Natural killer cell (primary cell): ENCODE measurements at regions not wholly inside any gene's neighbourhood (a gene's known extent, or its start where the extent isn't known, plus 50 kb on each side); places are given as distances from the start of the nearest gene placed in this dataset.

Experiments used
- ATAC-seq, 3 donors: fragments of 150-1000 bp in 2 of 3; fragments of 200-7000 bp in 1 of 3; cut with Tn5 transposase; 1 replicate in 1 of 3; 2 replicates in 2 of 3; pipeline ENCODE4 v1.10.0; 2021; ENCODE audit warnings: mild to moderate bottlenecking in 2 of 3, moderate library complexity in 2 of 3
- DNase-seq, 2 donors: peaks; one replicate each; pipeline versions ENCODE4 v3.0.0 to v3.0.0-alpha.2; 2013 to 2021; ENCODE audit warnings: mixed read lengths in 1 of 2
- H3K27ac ChIP-seq: one replicate; pipeline ENCODE4 v1.5.1; 2013; ENCODE audit warnings: mild to moderate bottlenecking, low read length
- H3K27me3 ChIP-seq: one replicate; pipeline ENCODE4 v1.6.1; 2013; ENCODE audit warnings: low read length; ENCODE audit not compliant: control insufficient read depth, insufficient read depth
- H3K36me3 ChIP-seq: one replicate; pipeline ENCODE4 v1.6.1; 2013; ENCODE audit warnings: low read length; ENCODE audit not compliant: control insufficient read depth, insufficient read depth
- H3K4me1 ChIP-seq: one replicate; pipeline ENCODE4 v1.6.1; 2013; ENCODE audit warnings: low read length; ENCODE audit not compliant: control insufficient read depth, insufficient read depth
- H3K4me3 ChIP-seq: one replicate; pipeline ENCODE4 v1.5.1; 2013; ENCODE audit warnings: low read length
- H3K9me3 ChIP-seq: one replicate; pipeline ENCODE4 v1.6.1; 2013; ENCODE audit warnings: low read length; ENCODE audit not compliant: control insufficient read depth, insufficient read depth
- H3K27ac Mint-ChIP-seq, 2 donors: one replicate each; pipeline ENCODE4 v1.8.0; 2022; ENCODE audit warnings: mild to moderate bottlenecking in 2 of 2, mixed read lengths in 2 of 2, moderate library complexity in 1 of 2
- H3K27me3 Mint-ChIP-seq, 2 donors: one replicate each; pipeline ENCODE4 v1.8.0; 2022; ENCODE audit warnings: low read depth in 2 of 2, mixed read lengths in 2 of 2
- H3K36me3 Mint-ChIP-seq: one replicate; pipeline ENCODE4 v1.8.0; 2022; ENCODE audit warnings: mixed read lengths
- H3K4me1 Mint-ChIP-seq, 2 donors: one replicate each; pipeline ENCODE4 v1.8.0; 2022; ENCODE audit warnings: mixed read lengths in 2 of 2
- H3K4me3 Mint-ChIP-seq: one replicate; pipeline ENCODE4 v1.8.0; 2022; ENCODE audit warnings: mild to moderate bottlenecking, moderate library complexity, mixed read lengths
- H3K9me3 Mint-ChIP-seq, 2 donors: one replicate each; pipeline ENCODE4 v1.8.0; 2022; ENCODE audit warnings: mixed read lengths in 2 of 2
- WGBS: methylation state at CpG from one replicate; pipeline ENCODE4 v1.1.7; 2013; ENCODE audit warnings: missing lambda C conversion rate; ENCODE audit not compliant: insufficient coverage; 5-methylcytosine and 5-hydroxymethylcytosine counted together
- intact Hi-C: fragments of 100-400 bp; cut with micrococcal nuclease; formaldehyde crosslinking; loops from one replicate; pipeline ENCODE4 v1.14.2; 2022
- TF ChIP-seq, protein P1 (sequence below): fragments of 200-600 bp; IDR thresholded peaks from one replicate; pipeline ENCODE4 v1.8.0; 2022; ENCODE audit warnings: antibody characterized with exemption

DNA sequence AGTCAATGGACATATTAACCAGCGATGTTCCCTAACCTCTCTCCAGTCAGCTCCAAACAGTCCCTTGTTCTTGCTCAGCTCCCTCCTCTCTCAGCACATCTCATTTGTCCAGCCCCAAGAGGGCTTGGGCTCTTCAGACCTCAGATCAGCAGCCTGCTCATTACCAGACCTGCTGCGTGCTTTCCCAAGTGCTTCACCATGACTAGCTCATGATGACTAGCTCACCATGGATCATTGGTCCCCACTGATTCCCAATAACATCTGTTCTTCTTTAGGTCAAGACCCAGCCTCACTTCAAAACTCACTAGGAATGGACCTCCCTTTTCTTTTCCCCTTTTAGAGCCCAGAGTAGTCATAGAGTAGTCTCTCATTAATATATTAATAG is 121.9 kb downstream of the SLC16A9 start:
- 48% methylated on average over 2 of the region's 2 CpGs for WGBS
- no peak overlapping the region for H3K27ac ChIP-seq
- ATAC-seq, result no peak
- no peak overlapping the region for H3K4me3 Mint-ChIP-seq
- H3K27me3 ChIP-seq, result no peaks in the 10 kb centered on the region
- H3K27ac Mint-ChIP-seq, result no peak overlapping the region
- no peaks in the 10 kb centered on the region for H3K27me3 Mint-ChIP-seq
- H3K36me3 ChIP-seq, result no peaks in the 10 kb centered on the region
- no peak for DNase-seq
- no peaks in the 10 kb centered on the region for H3K4me1 ChIP-seq
- TF ChIP-seq, protein P1, sequence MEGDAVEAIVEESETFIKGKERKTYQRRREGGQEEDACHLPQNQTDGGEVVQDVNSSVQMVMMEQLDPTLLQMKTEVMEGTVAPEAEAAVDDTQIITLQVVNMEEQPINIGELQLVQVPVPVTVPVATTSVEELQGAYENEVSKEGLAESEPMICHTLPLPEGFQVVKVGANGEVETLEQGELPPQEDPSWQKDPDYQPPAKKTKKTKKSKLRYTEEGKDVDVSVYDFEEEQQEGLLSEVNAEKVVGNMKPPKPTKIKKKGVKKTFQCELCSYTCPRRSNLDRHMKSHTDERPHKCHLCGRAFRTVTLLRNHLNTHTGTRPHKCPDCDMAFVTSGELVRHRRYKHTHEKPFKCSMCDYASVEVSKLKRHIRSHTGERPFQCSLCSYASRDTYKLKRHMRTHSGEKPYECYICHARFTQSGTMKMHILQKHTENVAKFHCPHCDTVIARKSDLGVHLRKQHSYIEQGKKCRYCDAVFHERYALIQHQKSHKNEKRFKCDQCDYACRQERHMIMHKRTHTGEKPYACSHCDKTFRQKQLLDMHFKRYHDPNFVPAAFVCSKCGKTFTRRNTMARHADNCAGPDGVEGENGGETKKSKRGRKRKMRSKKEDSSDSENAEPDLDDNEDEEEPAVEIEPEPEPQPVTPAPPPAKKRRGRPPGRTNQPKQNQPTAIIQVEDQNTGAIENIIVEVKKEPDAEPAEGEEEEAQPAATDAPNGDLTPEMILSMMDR, result no peak
- no peaks in the 10 kb centered on the region for H3K9me3 Mint-ChIP-seq
- intact Hi-C loops, result no loop called here
- H3K4me3 ChIP-seq, result no peak overlapping the region
- H3K9me3 ChIP-seq, result no peaks in the 10 kb centered on the region
- H3K36me3 Mint-ChIP-seq, result no peaks in the 10 kb centered on the region
- no peaks in the 10 kb centered on the region for H3K4me1 Mint-ChIP-seq

DNA sequence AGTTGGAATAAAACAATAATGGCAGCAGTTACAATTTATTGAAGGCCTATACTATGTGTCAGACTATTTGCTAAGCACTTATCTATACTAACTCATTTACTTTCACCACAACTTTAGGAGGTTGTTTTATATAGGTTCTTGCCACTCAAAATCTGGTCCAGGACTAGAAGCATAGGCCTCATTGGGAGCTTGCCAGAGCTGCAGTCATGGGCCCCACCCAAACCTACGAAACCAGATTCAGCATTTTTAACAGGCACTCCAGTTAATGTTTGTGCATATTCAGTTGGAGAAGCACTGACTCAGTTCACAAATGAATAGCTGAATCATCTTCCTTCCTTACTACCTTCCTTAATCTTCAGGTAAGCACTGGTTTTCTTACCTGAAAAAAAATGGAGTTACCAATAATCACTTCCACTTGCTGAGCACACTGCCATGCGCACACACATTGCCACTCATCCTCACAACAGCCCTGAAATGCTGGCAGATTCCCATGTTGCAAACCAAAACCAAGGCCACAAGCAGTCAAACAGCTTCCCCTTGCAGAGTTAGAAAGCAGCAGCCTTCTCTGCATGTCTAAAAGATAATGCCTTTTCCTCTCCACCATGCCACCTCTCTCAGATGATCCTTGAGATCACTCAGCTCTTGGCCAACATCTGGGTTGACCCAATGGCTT is 122.4 kb downstream of the SLC16A9 start:
- H3K4me1 ChIP-seq, result no peaks in the 10 kb centered on the region
- ATAC-seq (no peak), DNase-seq (no peak)
- Mint-ChIP-seq H3K9me3 (no peaks in the 10 kb centered on the region), H3K4me1 (no peaks in the 10 kb centered on the region), H3K36me3 (no peaks in the 10 kb centered on the region), H3K4me3 (no peak overlapping the region), H3K27me3 (no peaks in the 10 kb centered on the region), H3K27ac (no peak overlapping the region)
- H3K4me3 ChIP-seq, result no peak overlapping the region
- no peak overlapping the region for H3K27ac ChIP-seq
- no peaks in the 10 kb centered on the region for H3K36me3 ChIP-seq
- TF ChIP-seq, protein P1, result no peak
- no peaks in the 10 kb centered on the region for H3K27me3 ChIP-seq
- no peaks in the 10 kb centered on the region for H3K9me3 ChIP-seq
- intact Hi-C loops, result no loop called here
- WGBS, result 82% methylated on average over 2 of the region's 2 CpGs

GRCh38 chr10:59586407-59586891 is 123.2 kb downstream of the SLC16A9 start:
- Mint-ChIP-seq H3K9me3 (no peaks in the 10 kb centered on the region), H3K36me3 (no peaks in the 10 kb centered on the region), H3K4me3 (no peak overlapping the region), H3K4me1 (no peaks in the 10 kb centered on the region), H3K27ac (no peak overlapping the region), H3K27me3 (no peaks in the 10 kb centered on the region)
- Histone ChIP-seq H3K4me1 (no peaks in the 10 kb centered on the region), H3K36me3 (no peaks in the 10 kb centered on the region), H3K27me3 (no peaks in the 10 kb centered on the region), H3K4me3 (no peak overlapping the region), H3K9me3 (no peaks in the 10 kb centered on the region), H3K27ac (no peak overlapping the region)
- intact Hi-C loops, result no loop called here
- WGBS, result 87% methylated on average over 2 of the region's 2 CpGs
- TF ChIP-seq, protein P1, result no peak
- ATAC-seq (no peak), DNase-seq (no peak)
